ENCODE measurements at regions not wholly inside any gene's neighbourhood (a gene's known extent, or its start where the extent isn't known, plus 50 kb on each side); places are given as distances from the start of the nearest gene placed in this dataset.

- Mint-ChIP-seq H3K27ac (no peak overlapping the region), H3K4me3 (no peak overlapping the region)
Observed at GRCh38 chr11:95502522-95502921, 271.5 kb upstream of the SESN3 start.

More at GRCh38 chr11:95502522-95502921, 271.5 kb upstream of the SESN3 start:
- Histone ChIP-seq H3K4me1 (ENCODE audit: control insufficient read depth in 2 of 2, insufficient read depth in 2 of 2, low read length in 2 of 2) (peaks cover 4 to 6% of the 10 kb centered on the region in 2 donors), H3K36me3 (replicated peaks in 1 of 2; ENCODE audit: control extremely low read depth in 1 of 2, control insufficient read depth in 1 of 2, extremely low read depth in 1 of 2, insufficient read depth in 2 of 2, low read length in 1 of 2) (no peaks in the 10 kb centered on the region), H3K79me2 (ENCODE audit: control insufficient read depth, insufficient read depth, low read length) (no peaks in the 10 kb centered on the region), H3K9me3 (ENCODE audit: control extremely low read depth in 1 of 3, control insufficient read depth in 2 of 3, insufficient read depth in 1 of 3, low read length in 2 of 3) (no peaks in the 10 kb centered on the region), H3K4me3 (ENCODE audit: control extremely low read depth in 1 of 5, extremely low read depth in 1 of 5, insufficient read depth in 1 of 5, low read depth in 2 of 5, low read length in 4 of 5) (no peak overlapping the region), H3K27me3 (replicated peaks in 1 of 4; ENCODE audit: control extremely low read depth in 1 of 4, control insufficient read depth in 3 of 4, insufficient read depth in 4 of 4, low read length in 3 of 4) (no peaks in the 10 kb centered on the region), H2AFZ (ENCODE audit: insufficient read depth, low read depth, low read length, poor library complexity, severe bottlenecking) (no peak overlapping the region), H4K20me1 (ENCODE audit: control insufficient read depth, insufficient read depth, low read length, poor library complexity, severe bottlenecking) (no peaks in the 10 kb centered on the region), H3K9ac (ENCODE audit: low read length) (no peak overlapping the region), H3K4me2 (replicated peaks; ENCODE audit: low read depth, low read length, poor library complexity, severe bottlenecking) (no peak overlapping the region), H3K27ac (ENCODE audit: low read length in 2 of 2) (no peak overlapping the region)
- no peak for ATAC-seq (ENCODE audit: low read depth)
- H3K4me1 Mint-ChIP-seq: peaks cover 8% of the 10 kb centered on the region
- no peaks in the 10 kb centered on the region for H3K9me3 Mint-ChIP-seq (ENCODE audit: insufficient read depth)
- intact Hi-C loops (cut with micrococcal nuclease): no loop called here
- TF ChIP-seq EZH2 (IDR thresholded peaks at IDR 0.05; ENCODE audit: borderline replicate concordance, insufficient read depth, low read depth, low read length, poor library complexity, severe bottlenecking) (no peak), CTCF (IDR thresholded peaks at IDR 0.05) (no peak)
- ChIA-PET CTCF (interaction anchor here (1.2 kb wide), 1 partner anchor 9 kb away, joined by 3 read pairs; no protein-coding TSS in a partner anchor), POLR2A (interaction anchor here (0.8 kb wide), 1 partner anchor 12 kb away, joined by 3 read pairs; no protein-coding TSS in a partner anchor)
- 100% methylated on average over 1 of the region's 5 CpGs for WGBS (ENCODE audit: insufficient coverage)
- peaks cover 4% of the 10 kb centered on the region for H3K27me3 Mint-ChIP-seq
- DNase-seq: no peak

All from B cell (primary cell).